ENCODE measurements at regions not wholly inside any gene's neighbourhood (a gene's known extent, or its start where the extent isn't known, plus 50 kb on each side); places are given as distances from the start of the nearest gene placed in this dataset.

DNA sequence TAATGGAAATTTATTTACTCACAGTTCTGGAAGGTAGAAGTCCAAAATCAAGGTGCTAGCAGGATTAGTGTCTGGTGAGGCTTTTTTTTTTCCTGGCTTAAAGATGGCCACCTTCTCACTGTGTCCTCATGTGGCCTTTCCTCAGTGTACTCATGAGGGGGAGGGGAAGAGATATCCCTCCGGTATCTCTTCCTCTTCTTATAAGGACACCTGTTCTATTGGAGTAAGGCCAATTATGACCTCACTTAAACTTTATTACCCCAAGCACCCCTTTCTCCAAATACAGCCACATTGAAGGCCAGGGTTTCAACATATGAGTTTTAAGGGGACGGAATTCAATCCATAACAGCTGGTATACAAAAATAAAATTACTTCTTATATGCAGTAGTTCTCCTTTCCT, 203.7 kb upstream of the C1orf87 start:
- Histone ChIP-seq H2AFZ (ENCODE audit: low read depth, low read length, poor library complexity, severe bottlenecking) (no peak overlapping the region), H3K9me3 (ENCODE audit: control insufficient read depth in 1 of 2, insufficient read depth in 1 of 2, low read depth in 1 of 2, low read length in 2 of 2) (no peaks in the 10 kb centered on the region), H3K79me2 (ENCODE audit: insufficient read depth, low read length) (no peaks in the 10 kb centered on the region), H3K27ac (ENCODE audit: low read depth, low read length) (no peak overlapping the region), H3K4me1 (ENCODE audit: control insufficient read depth in 1 of 2, insufficient read depth in 2 of 2, low read length in 2 of 2) (peaks cover 5 to 17% of the 10 kb centered on the region in 2 experiments; a peak in 3 of 4 replicates), H3K4me3 (replicated peaks in 1 of 2; ENCODE audit: low read depth in 1 of 2, low read length in 2 of 2) (no peak overlapping the region), H3K9me2 (ENCODE audit: insufficient read depth) (no peaks in the 10 kb centered on the region), H3K9ac (ENCODE audit: low read length) (no peak overlapping the region), H3K36me3 (ENCODE audit: control insufficient read depth in 1 of 2, insufficient read depth in 2 of 2, low read length in 2 of 2) (no peaks in the 10 kb centered on the region), H3K27me3 (ENCODE audit: insufficient read depth, low read length) (no peaks in the 10 kb centered on the region), H3K4me2 (ENCODE audit: low read length) (no peak overlapping the region), H4K20me1 (ENCODE audit: insufficient read depth) (no peaks in the 10 kb centered on the region)
- POLR2A ChIA-PET = no interaction called here
- no TSS peak for BruUV-seq (replicated peaks)
- ATAC-seq = no peak
- intact Hi-C loops (cut with micrococcal nuclease) = no loop called here
- TF ChIP-seq EZH2phosphoT487 (IDR thresholded peaks at IDR 0.05; ENCODE audit: borderline replicate concordance) (no peak), SIN3A (IDR thresholded peaks at IDR 0.05; ENCODE audit: low read depth) (no peak), YY1 (IDR thresholded peaks at IDR 0.05; ENCODE audit: extremely low read depth, insufficient replicate concordance, low read depth, low read length) (no peak), ELF1 (IDR thresholded peaks at IDR 0.05; ENCODE audit: borderline replicate concordance, low read depth) (no peak), SP1 (IDR thresholded peaks at IDR 0.05; ENCODE audit: low read depth) (no peak), JUND (IDR thresholded peaks at IDR 0.05) (no peak), ZFX (IDR thresholded peaks at IDR 0.05) (no peak), SRF (IDR thresholded peaks at IDR 0.05; ENCODE audit: low read depth) (no peak), POLR2AphosphoS5 (IDR thresholded peaks at IDR 0.05; ENCODE audit: low read depth, low read length) (no peak), EGR1 (IDR thresholded peaks at IDR 0.05; ENCODE audit: low read depth) (no peak), REST (IDR thresholded peaks at IDR 0.05; ENCODE audit: low read depth) (no peak), FOSL1 (IDR thresholded peaks at IDR 0.05; ENCODE audit: low read depth) (no peak), TCF7L2 (IDR thresholded peaks at IDR 0.05; ENCODE audit: borderline replicate concordance, extremely low read depth, insufficient read depth, insufficient read length) (no peak), POLR2A (IDR thresholded peaks at IDR 0.05; ENCODE audit: borderline replicate concordance, extremely low read depth, insufficient read depth, insufficient read length) (no peak), RAD21 (IDR thresholded peaks at IDR 0.05; ENCODE audit: low read depth) (no peak), ZNF274 (IDR thresholded peaks at IDR 0.05; ENCODE audit: low read depth, low read length) (no peak), MAX (IDR thresholded peaks at IDR 0.05) (no peak)
- TF ChIP-seq, protein P1, sequence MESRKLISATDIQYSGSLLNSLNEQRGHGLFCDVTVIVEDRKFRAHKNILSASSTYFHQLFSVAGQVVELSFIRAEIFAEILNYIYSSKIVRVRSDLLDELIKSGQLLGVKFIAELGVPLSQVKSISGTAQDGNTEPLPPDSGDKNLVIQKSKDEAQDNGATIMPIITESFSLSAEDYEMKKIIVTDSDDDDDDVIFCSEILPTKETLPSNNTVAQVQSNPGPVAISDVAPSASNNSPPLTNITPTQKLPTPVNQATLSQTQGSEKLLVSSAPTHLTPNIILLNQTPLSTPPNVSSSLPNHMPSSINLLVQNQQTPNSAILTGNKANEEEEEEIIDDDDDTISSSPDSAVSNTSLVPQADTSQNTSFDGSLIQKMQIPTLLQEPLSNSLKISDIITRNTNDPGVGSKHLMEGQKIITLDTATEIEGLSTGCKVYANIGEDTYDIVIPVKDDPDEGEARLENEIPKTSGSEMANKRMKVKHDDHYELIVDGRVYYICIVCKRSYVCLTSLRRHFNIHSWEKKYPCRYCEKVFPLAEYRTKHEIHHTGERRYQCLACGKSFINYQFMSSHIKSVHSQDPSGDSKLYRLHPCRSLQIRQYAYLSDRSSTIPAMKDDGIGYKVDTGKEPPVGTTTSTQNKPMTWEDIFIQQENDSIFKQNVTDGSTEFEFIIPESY (IDR thresholded peaks at IDR 0.05; ENCODE audit: extremely low read depth, insufficient replicate concordance, low read length) = no peak
- TF ChIP-seq, protein P2, sequence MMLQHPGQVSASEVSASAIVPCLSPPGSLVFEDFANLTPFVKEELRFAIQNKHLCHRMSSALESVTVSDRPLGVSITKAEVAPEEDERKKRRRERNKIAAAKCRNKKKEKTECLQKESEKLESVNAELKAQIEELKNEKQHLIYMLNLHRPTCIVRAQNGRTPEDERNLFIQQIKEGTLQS (IDR thresholded peaks at IDR 0.05) = no peak
- TF ChIP-seq, protein P3, sequence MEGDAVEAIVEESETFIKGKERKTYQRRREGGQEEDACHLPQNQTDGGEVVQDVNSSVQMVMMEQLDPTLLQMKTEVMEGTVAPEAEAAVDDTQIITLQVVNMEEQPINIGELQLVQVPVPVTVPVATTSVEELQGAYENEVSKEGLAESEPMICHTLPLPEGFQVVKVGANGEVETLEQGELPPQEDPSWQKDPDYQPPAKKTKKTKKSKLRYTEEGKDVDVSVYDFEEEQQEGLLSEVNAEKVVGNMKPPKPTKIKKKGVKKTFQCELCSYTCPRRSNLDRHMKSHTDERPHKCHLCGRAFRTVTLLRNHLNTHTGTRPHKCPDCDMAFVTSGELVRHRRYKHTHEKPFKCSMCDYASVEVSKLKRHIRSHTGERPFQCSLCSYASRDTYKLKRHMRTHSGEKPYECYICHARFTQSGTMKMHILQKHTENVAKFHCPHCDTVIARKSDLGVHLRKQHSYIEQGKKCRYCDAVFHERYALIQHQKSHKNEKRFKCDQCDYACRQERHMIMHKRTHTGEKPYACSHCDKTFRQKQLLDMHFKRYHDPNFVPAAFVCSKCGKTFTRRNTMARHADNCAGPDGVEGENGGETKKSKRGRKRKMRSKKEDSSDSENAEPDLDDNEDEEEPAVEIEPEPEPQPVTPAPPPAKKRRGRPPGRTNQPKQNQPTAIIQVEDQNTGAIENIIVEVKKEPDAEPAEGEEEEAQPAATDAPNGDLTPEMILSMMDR (IDR thresholded peaks at IDR 0.05 in 2 of 3, conservative IDR thresholded peaks at IDR 0.05 in 1 of 3; ENCODE audit: borderline replicate concordance in 1 of 3, insufficient read depth in 1 of 3, low read depth in 2 of 3, low read length in 2 of 3) = no peak
- DNase-seq (ENCODE audit: low read depth, low spot score) = no peak
- RAD21 ChIA-PET (ENCODE audit: low non-redundant PET in 1 of 2, low total read pairs in 2 of 2, uncharacterized antibody in 2 of 2, unreplicated experiment in 2 of 2) = no interaction called here
- CTCF ChIA-PET = no interaction called here

Measured in HCT116 (cell line).